ENCODE measurements at regions not wholly inside any gene's neighbourhood (a gene's known extent, or its start where the extent isn't known, plus 50 kb on each side); places are given as distances from the start of the nearest gene placed in this dataset.
A peak's percentile ranks its signal among the peaks of the same experiment; 100 is the strongest.

GRCh38 chr21:43364261-43364510 is 62.7 kb downstream of the SIK1 start:
- peaks cover 16% of the 10 kb centered on the region for H3K4me1 ChIP-seq (ENCODE audit: insufficient read depth)
- no peaks in the 10 kb centered on the region for H3K36me3 ChIP-seq (replicated peaks; ENCODE audit: insufficient read depth, low read depth)
- H3K79me2 ChIP-seq = no peaks in the 10 kb centered on the region
- H4K20me1 ChIP-seq (ENCODE audit: insufficient read depth, poor library complexity, severe bottlenecking) = no peaks in the 10 kb centered on the region
- H2AFZ ChIP-seq = no peak overlapping the region
- TF ChIP-seq EZH2 (IDR thresholded peaks at IDR 0.05; ENCODE audit: borderline replicate concordance) = no peak
- no peak for TF ChIP-seq EZH2phosphoT487 (IDR thresholded peaks at IDR 0.05; ENCODE audit: low read depth, severe bottlenecking, unreplicated experiment)
- TF ChIP-seq CTCF (IDR thresholded peaks at IDR 0.05; ENCODE audit: poor library complexity) = no peak
- H3K9me3 ChIP-seq (ENCODE audit: low read depth) = no peaks in the 10 kb centered on the region
- H3K4me2 ChIP-seq = no peak overlapping the region
- no peaks in the 10 kb centered on the region for H3K9me2 ChIP-seq (replicated peaks; ENCODE audit: insufficient read depth)
- WGBS (ENCODE audit: low lambda C conversion rate, missing lambda C conversion rate) = 88% methylated on average over 7 of the region's 7 CpGs
- H3K27me3 ChIP-seq = no peaks in the 10 kb centered on the region
- DNase-seq (ENCODE audit: low spot score) = no peak
- H3K27ac ChIP-seq = no peak overlapping the region
- H3K4me3 ChIP-seq = no peak overlapping the region

GRCh38 chr21:43363506-43364260 is 63.2 kb downstream of the SIK1 start:
- Histone ChIP-seq H3K4me1 (ENCODE audit: insufficient read depth) (peaks cover 21% of the 10 kb centered on the region), H3K79me2 (no peaks in the 10 kb centered on the region), H3K27ac (no peak overlapping the region), H3K36me3 (replicated peaks; ENCODE audit: insufficient read depth, low read depth) (no peaks in the 10 kb centered on the region), H3K27me3 (no peaks in the 10 kb centered on the region), H3K9me3 (ENCODE audit: low read depth) (no peaks in the 10 kb centered on the region), H3K4me2 (no peak overlapping the region), H2AFZ (no peak overlapping the region), H4K20me1 (ENCODE audit: insufficient read depth, poor library complexity, severe bottlenecking) (no peaks in the 10 kb centered on the region), H3K9me2 (replicated peaks; ENCODE audit: insufficient read depth) (no peaks in the 10 kb centered on the region), H3K4me3 (no peak overlapping the region)
- no peak for DNase-seq (ENCODE audit: low spot score)
- 95% methylated on average over 24 of the region's 24 CpGs for WGBS (ENCODE audit: low lambda C conversion rate, missing lambda C conversion rate)
- no peak for TF ChIP-seq CTCF (IDR thresholded peaks at IDR 0.05; ENCODE audit: poor library complexity)
- no peak for TF ChIP-seq EZH2phosphoT487 (IDR thresholded peaks at IDR 0.05; ENCODE audit: low read depth, severe bottlenecking, unreplicated experiment)
- TF ChIP-seq EZH2 (IDR thresholded peaks at IDR 0.05; ENCODE audit: borderline replicate concordance) = no peak

- Histone ChIP-seq H3K9me3 (ENCODE audit: low read depth) (no peaks in the 10 kb centered on the region), H3K4me2 (no peak overlapping the region), H3K9me2 (replicated peaks; ENCODE audit: insufficient read depth) (no peaks in the 10 kb centered on the region), H3K36me3 (replicated peaks; ENCODE audit: insufficient read depth, low read depth) (no peaks in the 10 kb centered on the region), H4K20me1 (ENCODE audit: insufficient read depth, poor library complexity, severe bottlenecking) (no peaks in the 10 kb centered on the region), H3K79me2 (no peaks in the 10 kb centered on the region), H3K4me1 (ENCODE audit: insufficient read depth) (peaks cover 27% of the 10 kb centered on the region), H2AFZ (no peak overlapping the region), H3K4me3 (no peak overlapping the region), H3K27ac (peak overlapping the region; percentile 88), H3K27me3 (no peaks in the 10 kb centered on the region)
- TF ChIP-seq EZH2phosphoT487 (IDR thresholded peaks at IDR 0.05; ENCODE audit: low read depth, severe bottlenecking, unreplicated experiment) = no peak
- no peak for TF ChIP-seq CTCF (IDR thresholded peaks at IDR 0.05; ENCODE audit: poor library complexity)
- no peak for TF ChIP-seq EZH2 (IDR thresholded peaks at IDR 0.05; ENCODE audit: borderline replicate concordance)
- WGBS (ENCODE audit: low lambda C conversion rate, missing lambda C conversion rate) = 95% methylated on average over 13 of the region's 13 CpGs
- DNase-seq (ENCODE audit: low spot score) = no peak
Observed at GRCh38 chr21:43362915-43363314, 64.0 kb downstream of the SIK1 start.
